ENCODE measurements at regions not wholly inside any gene's neighbourhood (a gene's known extent, or its start where the extent isn't known, plus 50 kb on each side); places are given as distances from the start of the nearest gene placed in this dataset.
"Not testable (repeated sequence)": the region's sequence is repeated elsewhere in the genome, so short reads cannot be mapped to it uniquely, and the experiment has no call there.

DNA sequence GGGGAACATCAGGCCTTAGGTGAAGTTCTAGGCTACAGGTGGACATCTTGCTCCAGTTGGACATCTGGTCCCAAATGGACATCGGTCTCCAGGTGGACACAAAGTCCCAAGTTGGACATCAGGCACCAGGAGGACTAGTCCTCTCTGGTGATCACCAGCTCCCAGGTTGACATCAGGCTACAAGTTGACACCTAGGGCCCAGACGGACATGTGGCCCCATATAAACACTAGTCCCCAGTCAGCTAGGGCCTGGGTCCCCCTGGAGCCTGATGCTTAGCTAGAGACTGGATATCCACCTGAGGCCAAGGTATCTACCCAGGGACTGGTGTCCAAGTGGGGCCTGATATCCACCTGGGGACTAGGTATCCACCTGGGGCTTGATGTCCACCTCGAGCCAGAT is 75.8 kb upstream of the ZNF337 start:
- not testable (repeated sequence) for DNase-seq

DNA sequence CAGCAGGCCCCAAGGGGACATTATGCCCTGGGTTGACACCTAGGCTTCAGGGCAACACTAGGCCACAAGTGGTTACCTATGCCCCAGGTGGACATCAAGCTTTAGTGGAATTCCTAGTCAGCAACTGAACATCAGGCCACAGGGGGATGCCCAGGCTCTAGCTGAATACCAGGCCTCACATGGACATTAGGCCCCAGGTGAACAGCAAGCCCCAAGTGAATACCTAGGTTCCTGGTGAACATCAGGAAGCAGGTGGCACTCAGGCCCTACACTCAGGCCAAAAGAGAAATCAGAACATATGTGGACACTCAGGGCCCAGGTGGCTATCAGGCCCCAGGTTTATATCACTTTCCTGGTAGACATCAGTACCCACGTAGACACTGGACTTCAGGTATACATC is 75.2 kb upstream of the ZNF337 start:
- DNase-seq = not testable (repeated sequence)

DNA sequence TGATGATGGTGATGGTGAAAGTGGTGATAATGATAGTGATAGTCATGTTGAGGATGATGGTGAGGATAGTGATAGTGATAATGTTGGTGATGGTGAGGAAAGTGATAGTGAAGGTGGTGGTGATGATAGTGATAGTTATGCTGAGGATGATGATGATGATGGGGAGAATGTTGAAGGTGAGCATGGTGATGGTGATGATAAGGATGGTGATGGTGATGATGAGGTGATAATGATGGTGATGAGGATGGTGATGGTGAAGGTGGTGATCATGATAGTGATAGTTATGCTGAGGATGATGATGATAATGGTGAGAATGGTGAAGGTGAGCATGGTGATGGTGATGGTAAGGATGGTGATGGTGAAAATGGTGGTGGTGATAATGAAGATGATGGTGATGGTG is 64.9 kb upstream of the ZNF337 start:
- DNase-seq = no peak

DNA sequence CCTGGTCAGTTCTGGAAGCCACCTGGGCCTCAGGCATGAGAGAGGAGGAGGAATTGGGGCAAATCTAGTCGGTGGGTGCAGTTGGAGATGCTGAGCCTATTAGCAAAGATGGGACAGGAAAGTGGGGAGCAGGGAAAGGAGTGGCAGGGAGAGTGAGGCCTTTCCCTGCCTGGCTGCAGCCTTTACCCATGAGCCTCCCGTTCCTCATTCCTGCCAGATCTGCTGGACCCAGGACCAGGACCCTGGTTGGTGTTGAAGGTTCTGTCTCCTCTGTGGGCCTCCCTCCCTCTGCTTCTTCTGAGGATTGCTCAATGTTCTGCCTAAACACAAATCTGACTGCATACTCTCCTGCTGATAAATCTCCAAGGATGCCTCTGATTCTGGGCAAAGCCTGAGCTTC is 64.4 kb upstream of the ZNF337 start:
- DNase-seq = not testable (repeated sequence)

DNA sequence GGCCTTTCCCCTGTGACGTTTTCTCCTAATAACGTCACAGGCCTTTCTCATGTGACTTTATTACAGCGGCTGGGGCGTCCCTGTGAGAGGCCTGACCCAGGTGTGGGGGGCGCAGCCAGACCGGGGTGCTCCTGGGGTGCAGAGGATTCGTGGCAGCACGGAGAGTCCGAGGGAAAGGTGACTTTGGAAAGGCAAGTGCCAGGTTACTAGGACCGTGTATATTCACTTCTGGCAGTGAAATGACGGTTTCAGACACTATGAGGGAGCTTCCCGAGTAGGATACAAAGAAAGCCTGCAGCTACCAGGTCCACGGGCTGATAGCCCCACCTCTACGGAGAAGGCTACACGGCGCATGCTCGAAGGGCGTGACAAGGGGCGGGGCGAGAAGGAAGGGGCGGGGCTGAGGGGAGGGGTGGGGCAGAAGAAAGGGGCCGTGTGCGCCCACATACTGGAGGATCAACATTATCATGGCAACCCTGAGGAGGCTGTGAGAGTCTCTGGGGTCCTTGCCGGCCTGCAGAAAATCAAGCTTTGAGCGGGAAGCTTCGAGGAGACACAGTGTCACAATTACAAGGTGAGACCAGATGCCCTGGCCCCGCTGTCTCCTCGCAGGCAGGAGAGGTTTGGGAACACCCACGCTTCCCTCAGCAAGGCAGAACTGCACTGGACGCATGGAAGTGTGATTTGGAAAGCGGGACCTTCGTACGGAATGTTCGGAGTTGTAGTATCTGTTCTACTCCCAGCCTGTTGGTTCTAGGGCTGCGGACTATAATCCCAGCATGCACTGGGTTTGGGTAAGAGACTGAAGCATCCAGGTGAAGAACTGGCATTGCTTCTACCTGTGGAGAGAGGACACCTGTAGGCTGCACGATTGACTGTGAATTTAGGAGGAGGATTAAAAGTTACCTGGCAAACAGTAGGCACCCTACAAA is 54.4 kb upstream of the ZNF337 start:
- DNase-seq = no peak

DNA sequence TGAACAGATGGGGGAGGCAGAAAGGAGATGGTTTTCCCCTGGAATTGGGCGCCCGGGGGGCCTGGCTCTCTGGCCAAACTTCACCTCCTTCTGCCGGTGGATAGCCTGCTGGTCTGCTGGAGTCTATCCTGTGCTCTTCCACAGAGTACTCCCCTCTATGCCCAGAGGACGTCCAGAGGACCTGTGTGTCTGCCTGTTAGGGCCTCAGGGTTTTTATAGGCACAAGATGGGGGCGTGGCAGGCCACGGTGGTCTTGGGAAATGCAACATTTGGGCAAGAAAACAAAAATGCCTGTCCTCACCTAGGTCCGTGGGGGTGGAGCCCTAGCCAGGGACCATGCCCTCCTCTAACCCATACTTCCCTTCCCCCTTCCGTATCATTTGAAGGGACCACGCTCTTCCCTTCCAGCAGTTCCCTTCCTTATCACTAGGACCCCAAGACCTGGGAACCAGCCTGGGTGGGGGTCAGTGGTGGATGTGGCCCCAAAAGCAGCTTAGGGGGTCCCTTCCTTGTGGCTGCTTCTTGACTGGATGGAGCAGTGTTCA is 53.6 kb upstream of the ZNF337 start:
- no peak for DNase-seq

DNA sequence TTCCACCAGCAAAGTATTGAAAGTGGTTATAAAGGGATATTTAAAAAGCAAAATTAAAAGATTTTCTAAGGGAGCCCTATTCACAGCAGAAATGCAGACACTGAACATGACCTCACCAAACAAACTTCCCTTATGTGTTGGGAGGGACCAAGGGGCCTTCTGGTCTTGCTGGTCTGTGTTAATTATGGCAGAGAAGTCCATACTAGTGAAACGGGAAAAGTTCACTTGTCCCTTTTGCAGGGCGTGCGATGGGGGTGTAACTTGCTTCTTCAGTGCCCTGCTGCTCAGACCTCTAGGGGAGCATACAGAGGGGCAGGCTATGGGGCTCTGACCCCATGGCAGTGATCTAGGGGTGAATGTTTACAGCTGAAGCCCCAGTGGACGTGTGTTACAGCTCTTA is 53.0 kb upstream of the ZNF337 start:
- no peak for DNase-seq

Data from NCI-H1092 treated with DMSO at 0.1 percent for 48 hours (cell line).